NOMO-1 treated with DMSO at 0.1 percent for 48 hours (cell line): ENCODE measurements at regions not wholly inside any gene's neighbourhood (a gene's known extent, or its start where the extent isn't known, plus 50 kb on each side); places are given as distances from the start of the nearest gene placed in this dataset.
A peak's percentile ranks its signal among the peaks of the same experiment; 100 is the strongest.

Experiments
- DNase-seq: peaks from one replicate; lab custom pipeline; 2025; ENCODE audit not compliant: unreplicated experiment; lab: John Stamatoyannopoulos, UW

GRCh38 chr17:72338847-72339790 lies 218.3 kb downstream of the SOX9 start:
- DNase-seq = peak; percentile 13

- no peak for DNase-seq
These were observed 220.0 kb downstream of the SOX9 start for GRCh38 chr17:72340836-72341235.

- DNase-seq = no peak
These were observed 221.2 kb downstream of the SOX9 start for GRCh38 chr17:72342061-72342460.

- DNase-seq = no peak
These were observed 222.1 kb downstream of the SOX9 start for GRCh38 chr17:72342627-72343527.

- no peak for DNase-seq
These were observed 223.1 kb downstream of the SOX9 start for GRCh38 chr17:72343911-72344310.

- DNase-seq = no peak
These were observed 223.8 kb downstream of the SOX9 start for GRCh38 chr17:72344613-72345012.

- no peak for DNase-seq
These were observed 224.3 kb downstream of the SOX9 start for GRCh38 chr17:72345088-72345487.

- DNase-seq = no peak
These were observed 224.7 kb downstream of the SOX9 start for GRCh38 chr17:72345536-72345935.

GRCh38 chr17:72346306-72346705 lies 225.5 kb downstream of the SOX9 start:
- DNase-seq = no peak

- no peak for DNase-seq
These were observed 228.2 kb downstream of the SOX9 start for GRCh38 chr17:72349011-72349410.

GRCh38 chr17:72349491-72349995 lies 228.7 kb downstream of the SOX9 start:
- DNase-seq = no peak

- DNase-seq = no peak
These were observed 229.3 kb downstream of the SOX9 start for GRCh38 chr17:72350073-72350472.

GRCh38 chr17:72351365-72351764 lies 230.5 kb downstream of the SOX9 start:
- DNase-seq = no peak

- DNase-seq = no peak
These were observed 231.1 kb downstream of the SOX9 start for GRCh38 chr17:72351884-72352346.

- no peak for DNase-seq
These were observed 232.7 kb downstream of the SOX9 start for GRCh38 chr17:72353502-72353901.

GRCh38 chr17:72354071-72354470 lies 233.3 kb downstream of the SOX9 start:
- no peak for DNase-seq

GRCh38 chr17:72357764-72358365 lies 237.0 kb downstream of the SOX9 start:
- DNase-seq = no peak

- no peak for DNase-seq
These were observed 237.6 kb downstream of the SOX9 start for GRCh38 chr17:72358465-72358864.

- no peak for DNase-seq
These were observed 238.5 kb downstream of the SOX9 start for GRCh38 chr17:72359274-72359673.

GRCh38 chr17:72359811-72360210 lies 239.0 kb downstream of the SOX9 start:
- no peak for DNase-seq

- DNase-seq = no peak
These were observed 239.6 kb downstream of the SOX9 start for GRCh38 chr17:72360386-72360940.
